ENCODE measurements at regions not wholly inside any gene's neighbourhood (a gene's known extent, or its start where the extent isn't known, plus 50 kb on each side); places are given as distances from the start of the nearest gene placed in this dataset.

- no peak for TF ChIP-seq CTCF (conservative IDR thresholded peaks at IDR 0.05; ENCODE audit: low read depth, low read length)
- no peak for TF ChIP-seq POLR2A (IDR thresholded peaks at IDR 0.05; ENCODE audit: low read depth, low read length)
- no peak for TF ChIP-seq RFX5 (IDR thresholded peaks at IDR 0.05; ENCODE audit: low read depth, low read length)
- TF ChIP-seq FOS (IDR thresholded peaks at IDR 0.05; ENCODE audit: low read depth, low read length): no peak
- TF ChIP-seq MAFK (IDR thresholded peaks at IDR 0.05; ENCODE audit: low read depth, low read length): no peak
- no peak for TF ChIP-seq MAZ (IDR thresholded peaks at IDR 0.05; ENCODE audit: borderline replicate concordance, low read depth, low read length)
- no peak for TF ChIP-seq RAD21 (IDR thresholded peaks at IDR 0.05; ENCODE audit: low read length)
- TF ChIP-seq CEBPB (IDR thresholded peaks at IDR 0.05; ENCODE audit: low read depth, low read length): no peak
- no peak for TF ChIP-seq ELK1 (IDR thresholded peaks at IDR 0.05; ENCODE audit: borderline replicate concordance, low read depth, low read length)
- TF ChIP-seq SMC3 (IDR thresholded peaks at IDR 0.05; ENCODE audit: low read depth, low read length): no peak
Measured at GRCh38 chr6:9195322-9195721, 760.0 kb upstream of the SLC35B3 start.
